ENCODE measurements at regions not wholly inside any gene's neighbourhood (a gene's known extent, or its start where the extent isn't known, plus 50 kb on each side); places are given as distances from the start of the nearest gene placed in this dataset.

GRCh38 chr14:103230658-103231334 lies 103.2 kb upstream of the EIF5 start:
- CTCF ChIA-PET: interaction anchor here (1.5 kb wide), 1 partner anchor 51 kb away, joined by 4 read pairs; no protein-coding TSS in a partner anchor
- Mint-ChIP-seq H3K4me1 (peaks cover 8% of the 10 kb centered on the region), H3K36me3 (no peaks in the 10 kb centered on the region), H3K4me3 (no peak overlapping the region), H3K27ac (no peak overlapping the region), H3K27me3 (ENCODE audit: low read depth) (peaks cover 3% of the 10 kb centered on the region; the same call in 1 of the 2 replicates), H3K9me3 (no peaks in the 10 kb centered on the region)
- ATAC-seq: no peak
- no peak for TF ChIP-seq ATF3 (CRISPR knock-in tag; conservative IDR thresholded peaks at IDR 0.05)
- TF ChIP-seq PREB (CRISPR knock-in tag; IDR thresholded peaks at IDR 0.05; ENCODE audit: borderline replicate concordance): no peak
- POLR2A ChIA-PET: no interaction called here
- no peak for DNase-seq (ENCODE audit: low spot score)

- H3K4me1 Mint-ChIP-seq: peaks cover 13% of the 10 kb centered on the region
- no peaks in the 10 kb centered on the region for H3K9me3 Mint-ChIP-seq
- DNase-seq (ENCODE audit: low spot score): no peak
- ATAC-seq: no peak
- CTCF ChIA-PET: interaction anchor here (1.5 kb wide), 1 partner anchor 50 kb away, joined by 4 read pairs; no protein-coding TSS in a partner anchor
- H3K36me3 Mint-ChIP-seq: no peaks in the 10 kb centered on the region
- TF ChIP-seq ZMAT4 (CRISPR knock-in tag; IDR thresholded peaks at IDR 0.05): no peak
- TF ChIP-seq MYBL2 (CRISPR knock-in tag; IDR thresholded peaks at IDR 0.05): no peak
- TF ChIP-seq ZBTB21 (CRISPR knock-in tag; IDR thresholded peaks at IDR 0.05; ENCODE audit: borderline replicate concordance): no peak
- TF ChIP-seq ZNF425 (CRISPR knock-in tag; conservative IDR thresholded peaks at IDR 0.05): no peak
- no peak for TF ChIP-seq PRRX2 (CRISPR knock-in tag; IDR thresholded peaks at IDR 0.05)
- TF ChIP-seq MXD4 (CRISPR knock-in tag; IDR thresholded peaks at IDR 0.05; ENCODE audit: borderline replicate concordance): no peak
- TF ChIP-seq NFYB (CRISPR knock-in tag; conservative IDR thresholded peaks at IDR 0.05; ENCODE audit: low read depth): no peak
- TF ChIP-seq SP1 (CRISPR knock-in tag; conservative IDR thresholded peaks at IDR 0.05): no peak
- no peak for TF ChIP-seq ZNF671 (CRISPR knock-in tag; IDR thresholded peaks at IDR 0.05)
- no peak for TF ChIP-seq ATF3 (CRISPR knock-in tag; conservative IDR thresholded peaks at IDR 0.05)
- no peak for TF ChIP-seq E2F4 (CRISPR knock-in tag; IDR thresholded peaks at IDR 0.05; ENCODE audit: borderline replicate concordance, low read depth)
- TF ChIP-seq STAT6 (CRISPR knock-in tag; conservative IDR thresholded peaks at IDR 0.05; ENCODE audit: low read depth): no peak
- TF ChIP-seq GRHL2 (CRISPR knock-in tag; IDR thresholded peaks at IDR 0.05; ENCODE audit: insufficient replicate concordance, severe bottlenecking): no peak
- POLR2A ChIA-PET: no interaction called here
- no peak overlapping the region for H3K27ac Mint-ChIP-seq
- H3K27me3 Mint-ChIP-seq (ENCODE audit: low read depth): peaks cover 3% of the 10 kb centered on the region; the same call in 1 of the 2 replicates
- H3K4me3 Mint-ChIP-seq: no peak overlapping the region
Observed at GRCh38 chr14:103231376-103232019, 102.5 kb upstream of the EIF5 start.

All from WTC11 (cell line).